ENCODE measurements at regions not wholly inside any gene's neighbourhood (a gene's known extent, or its start where the extent isn't known, plus 50 kb on each side); places are given as distances from the start of the nearest gene placed in this dataset.

- TF ChIP-seq CTCF (IDR thresholded peaks at IDR 0.05; ENCODE audit: low read depth, low read length, poor library complexity, severe bottlenecking) (no peak), EZH2phosphoT487 (IDR thresholded peaks at IDR 0.05; ENCODE audit: borderline replicate concordance, low read length) (no peak)
These were observed 447.0 kb upstream of the TCF4 start for GRCh38 chr18:56034949-56035348.
